ENCODE measurements at regions not wholly inside any gene's neighbourhood (a gene's known extent, or its start where the extent isn't known, plus 50 kb on each side); places are given as distances from the start of the nearest gene placed in this dataset.

GRCh38 chr21:36538761-36539160 lies 58.8 kb upstream of the CLDN14 start:
- TF ChIP-seq MAX (CRISPR knock-in tag; IDR thresholded peaks at IDR 0.05) (no peak), CBFB (CRISPR knock-in tag; IDR thresholded peaks at IDR 0.05; ENCODE audit: low read depth) (no peak), USF1 (CRISPR knock-in tag; IDR thresholded peaks at IDR 0.05) (no peak)

Measured in WTC11 (cell line).